HG03135 (cell line): ENCODE measurements at regions not wholly inside any gene's neighbourhood (a gene's known extent, or its start where the extent isn't known, plus 50 kb on each side); places are given as distances from the start of the nearest gene placed in this dataset.

ENCODE experiments used
- ATAC-seq: cut with Tn5 transposase; IDR thresholded peaks from one replicate; pipeline ENCODE4 v1.9.1; 2021; ENCODE audit warnings: mild to moderate bottlenecking, moderate library complexity; ENCODE audit not compliant: unreplicated experiment

- no peak for ATAC-seq
These were observed 716.7 kb upstream of the TMEM132C start for GRCh38 chr12:127550271-127550670.

DNA sequence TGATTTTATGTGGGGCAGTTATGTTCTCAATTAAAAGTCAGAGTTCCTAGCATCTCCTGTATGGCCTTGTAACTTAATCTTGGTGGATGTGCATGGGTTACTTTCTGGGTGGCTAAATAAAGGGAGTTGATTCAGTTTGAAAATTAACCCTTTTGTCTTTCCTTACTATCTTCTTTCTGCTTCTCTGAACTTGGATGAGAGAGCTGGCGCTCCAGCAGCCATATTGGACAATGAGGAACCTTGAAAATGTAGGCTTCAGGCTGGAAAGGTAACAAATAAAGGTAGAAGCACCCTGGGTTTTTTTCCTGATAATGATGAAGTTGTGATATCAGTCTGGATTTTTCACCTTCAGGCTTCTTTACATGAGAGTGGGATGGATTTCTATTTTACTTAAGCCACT, 714.1 kb upstream of the TMEM132C start:
- ATAC-seq, result no peak

DNA sequence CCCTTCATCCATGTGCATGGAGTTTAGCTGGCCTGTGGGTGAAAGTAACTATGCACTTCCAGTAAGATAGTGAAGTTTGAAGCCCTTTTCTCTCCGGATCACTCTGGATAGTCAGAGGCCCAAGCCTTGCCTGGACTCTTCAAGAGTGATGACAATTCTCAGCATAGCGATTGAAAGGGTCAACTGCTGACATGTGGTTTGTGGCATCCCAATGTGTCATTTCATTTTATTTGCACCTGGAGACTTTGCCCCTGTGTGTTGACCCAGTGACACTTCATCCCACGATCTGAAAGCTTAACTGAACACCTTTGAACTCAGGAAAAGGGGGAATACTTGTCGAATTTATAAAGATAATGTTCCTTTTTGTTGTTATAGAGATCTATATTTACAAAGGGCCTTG, 711.9 kb upstream of the TMEM132C start:
- no peak for ATAC-seq

DNA sequence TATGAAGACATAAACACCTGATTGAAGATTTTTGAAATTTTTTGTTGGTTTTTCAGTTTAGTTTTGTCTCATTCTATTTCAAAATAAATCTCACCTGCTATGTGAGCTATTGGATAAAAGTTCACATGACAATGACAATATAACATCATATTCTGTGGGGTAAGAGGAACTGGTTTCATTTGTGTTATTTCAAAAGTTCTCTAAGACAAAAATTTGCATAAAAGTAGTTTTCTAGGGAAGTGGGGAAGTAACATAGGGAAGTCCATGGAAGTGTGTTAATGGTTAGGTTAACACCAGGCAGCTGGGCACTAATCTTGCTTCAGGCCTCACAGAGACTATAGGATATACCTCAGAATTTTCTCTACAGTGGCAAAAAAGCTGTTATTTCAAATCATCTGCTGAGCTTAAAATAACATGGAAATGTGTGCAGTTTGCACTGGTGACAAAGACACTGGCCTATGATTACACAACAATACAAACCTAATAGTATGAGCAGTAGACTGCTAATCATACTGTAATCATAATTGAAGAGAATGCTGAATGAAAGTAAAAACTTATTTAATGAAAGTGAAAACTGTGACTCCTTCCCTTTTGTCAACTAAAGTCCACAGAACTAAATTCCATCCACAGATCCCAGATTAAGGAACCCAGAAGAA, 710.6 kb upstream of the TMEM132C start:
- ATAC-seq, result no peak

DNA sequence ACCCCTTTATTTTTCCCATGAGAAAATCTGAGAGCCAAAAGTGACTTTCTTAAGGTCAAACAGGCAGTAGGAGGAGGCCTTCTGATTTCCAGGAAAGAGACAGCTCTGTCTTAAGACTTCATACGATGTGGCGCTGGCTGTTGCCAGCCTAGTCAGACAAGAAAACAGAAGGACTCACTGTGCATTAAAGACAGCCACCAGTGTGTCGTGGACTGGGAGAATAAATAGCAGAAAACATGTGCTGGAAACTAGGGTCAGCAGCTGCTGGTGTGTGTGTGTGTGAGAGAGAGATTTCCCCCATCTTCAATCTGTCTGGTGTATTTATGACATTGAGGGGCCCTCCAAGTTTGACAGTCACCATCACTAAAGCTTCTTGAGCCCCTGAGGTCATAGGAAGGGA, 708.6 kb upstream of the TMEM132C start:
- no peak for ATAC-seq

- ATAC-seq, result peak; percentile 63
These were observed 707.5 kb upstream of the TMEM132C start for GRCh38 chr12:127559349-127560040.

DNA sequence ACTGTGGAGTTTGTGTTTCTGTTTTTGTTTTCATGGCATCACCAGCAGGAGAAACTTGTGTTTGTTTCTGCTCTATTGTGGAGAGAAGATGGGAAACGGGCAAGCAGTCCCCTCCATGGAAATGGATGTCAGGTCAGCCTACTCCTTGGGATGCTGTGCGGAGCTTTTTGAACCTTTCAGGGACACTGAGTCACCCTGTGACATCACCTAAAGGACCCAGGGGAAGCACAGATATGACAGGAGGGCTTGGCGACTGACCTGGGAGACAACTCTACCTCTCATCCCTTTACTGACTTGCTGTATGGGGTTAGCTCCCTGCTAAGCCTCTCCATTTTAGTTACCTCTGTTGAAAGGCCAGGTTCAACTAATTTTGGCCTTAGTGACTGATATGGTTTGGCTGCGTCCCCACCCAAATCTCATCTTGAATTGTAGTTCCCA, 706.9 kb upstream of the TMEM132C start:
- ATAC-seq, result no peak

GRCh38 chr12:127562816-127563215, 704.2 kb upstream of the TMEM132C start:
- ATAC-seq, result no peak

DNA sequence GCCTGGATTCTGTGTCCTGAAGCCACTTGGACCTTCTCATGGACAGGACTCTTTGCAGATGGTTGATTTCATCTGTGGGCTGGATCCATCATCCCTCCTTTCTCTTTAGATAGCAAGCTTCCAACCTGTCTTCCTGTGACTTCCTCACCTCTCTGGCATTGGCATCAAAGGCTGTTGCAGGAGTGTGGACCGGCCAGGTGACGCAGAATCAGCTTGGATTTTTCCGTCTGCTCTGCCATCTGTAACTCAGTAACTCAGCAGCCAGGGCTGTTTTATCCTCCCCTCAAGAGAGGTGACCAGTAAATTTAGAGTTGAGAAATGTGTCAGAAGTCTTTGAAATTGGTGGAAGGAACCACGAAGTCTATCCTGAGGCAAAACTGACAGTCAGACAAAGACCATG, 701.7 kb upstream of the TMEM132C start:
- ATAC-seq, result no peak

GRCh38 chr12:127567531-127567930, 699.4 kb upstream of the TMEM132C start:
- ATAC-seq, result no peak

DNA sequence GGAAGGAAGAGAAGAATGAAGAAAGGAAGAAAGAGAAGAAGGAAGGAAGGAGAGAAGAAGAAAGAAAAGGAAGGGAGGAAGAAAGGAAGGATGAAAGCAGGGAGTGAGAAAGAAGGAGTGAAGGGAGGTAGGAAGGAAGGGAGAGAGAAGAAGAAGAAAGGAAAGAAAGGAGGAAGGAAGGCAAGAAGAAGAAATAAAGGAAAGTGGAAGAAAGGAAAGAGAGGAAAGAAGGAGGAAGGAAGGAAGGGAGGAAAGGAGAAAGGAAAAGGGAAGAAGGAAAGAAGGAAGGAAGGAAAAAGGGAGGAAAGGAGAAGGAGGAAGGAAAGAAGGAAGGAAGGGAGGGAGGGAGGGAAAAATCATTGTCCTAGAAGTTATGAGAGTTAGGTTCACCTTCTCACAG, 696.6 kb upstream of the TMEM132C start:
- ATAC-seq, result no peak

DNA sequence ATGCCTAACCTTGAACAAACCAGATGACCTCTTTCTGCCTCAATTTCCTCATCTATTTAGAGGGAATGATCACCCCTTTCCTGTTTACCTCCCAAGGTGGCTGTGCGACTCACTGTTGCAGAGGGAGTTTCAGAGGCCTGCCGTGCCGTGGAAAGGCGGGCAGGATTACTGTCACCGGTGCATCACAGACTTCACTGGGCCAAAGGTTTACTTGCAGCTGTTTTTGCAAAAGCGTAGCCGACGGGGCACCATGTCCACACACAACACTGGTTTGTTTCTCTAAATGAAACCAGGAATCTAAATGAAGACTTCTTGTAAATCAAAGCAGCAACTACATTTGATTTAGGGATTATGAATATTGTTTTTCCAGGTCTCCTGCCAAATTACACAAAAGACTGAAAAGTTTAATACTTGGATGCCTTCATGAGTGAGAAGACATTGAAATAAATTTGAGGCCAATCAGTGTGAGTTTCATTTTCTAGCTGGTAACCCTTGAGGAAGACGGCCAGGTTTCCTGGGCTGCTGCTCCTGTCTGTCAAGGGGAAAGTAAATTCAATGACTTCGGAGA, 696.1 kb upstream of the TMEM132C start:
- no peak for ATAC-seq

DNA sequence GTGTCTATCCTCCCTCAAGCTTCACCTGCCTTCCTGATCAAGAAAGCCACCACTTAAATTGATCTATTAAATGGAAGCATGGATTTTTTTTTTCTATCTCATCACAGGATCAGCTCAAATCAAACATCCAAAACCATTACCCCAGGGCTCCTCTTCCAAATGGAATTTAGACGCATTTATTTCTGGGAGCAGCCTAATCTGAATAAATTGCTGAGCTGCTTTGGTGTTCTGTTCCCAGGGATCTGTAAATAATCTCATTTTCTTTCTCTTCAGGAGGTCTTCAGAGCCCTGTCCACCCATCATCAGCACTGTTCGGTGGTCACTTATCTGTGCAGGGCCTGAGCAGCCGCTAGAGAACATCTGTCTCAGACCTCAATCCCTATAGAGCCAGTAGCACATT, 695.4 kb upstream of the TMEM132C start:
- ATAC-seq, result no peak

DNA sequence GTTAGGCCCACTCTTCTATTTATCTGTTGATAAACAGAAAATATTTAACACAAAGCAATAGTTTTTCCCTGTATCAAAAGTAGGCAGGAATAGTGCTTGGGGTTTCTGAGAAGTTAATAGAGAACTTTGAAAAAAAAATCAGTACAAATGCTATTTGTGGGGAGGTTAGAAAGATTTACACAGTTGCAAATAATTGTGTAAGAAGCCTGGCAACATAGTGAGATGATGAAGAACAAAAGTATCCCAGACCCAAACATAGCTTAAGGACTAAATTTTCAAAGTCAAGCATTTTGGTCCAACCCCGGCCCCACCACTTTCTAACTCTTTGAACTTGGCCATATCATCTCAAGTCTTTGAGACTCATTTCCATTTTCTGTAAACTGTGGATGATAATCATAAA, 687.5 kb upstream of the TMEM132C start:
- ATAC-seq, result no peak

DNA sequence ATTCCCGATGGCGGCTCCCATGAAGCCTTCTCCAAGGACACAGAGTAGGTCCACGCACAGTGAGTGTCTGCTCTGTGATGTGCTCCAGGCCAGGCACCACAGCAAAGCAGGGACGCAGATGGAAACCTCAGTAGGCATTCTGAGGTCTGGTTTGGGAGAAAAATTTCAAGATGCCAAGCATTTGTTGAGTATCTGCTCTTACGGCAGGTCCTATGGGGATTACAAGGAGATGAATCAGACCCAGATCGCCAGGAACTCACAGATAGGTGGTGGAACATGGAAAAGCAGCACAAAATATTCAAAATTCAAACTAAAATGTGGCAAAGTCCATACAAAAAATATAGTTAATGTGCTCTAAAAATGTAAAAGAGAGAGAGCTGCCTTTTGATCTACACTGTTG, 684.9 kb upstream of the TMEM132C start:
- ATAC-seq, result no peak

DNA sequence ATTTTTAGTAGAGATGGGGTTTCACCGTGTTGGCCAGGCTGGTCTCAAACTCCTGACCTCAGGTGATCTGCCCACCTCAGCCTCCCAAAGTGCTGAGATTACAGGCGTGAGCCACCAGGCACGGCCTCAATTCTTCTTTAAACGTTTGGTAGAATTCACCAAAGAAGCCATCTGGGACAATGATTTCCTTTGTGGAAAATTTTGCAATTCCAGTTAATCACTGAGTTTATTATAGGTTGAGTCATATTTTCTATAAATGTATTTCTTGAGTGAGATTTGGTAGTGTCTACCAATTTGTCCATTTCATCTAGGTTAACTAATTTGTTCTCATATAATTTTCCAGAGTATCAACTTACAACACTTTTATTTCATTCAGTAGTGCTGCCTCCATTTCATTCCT, 683.9 kb upstream of the TMEM132C start:
- no peak for ATAC-seq

DNA sequence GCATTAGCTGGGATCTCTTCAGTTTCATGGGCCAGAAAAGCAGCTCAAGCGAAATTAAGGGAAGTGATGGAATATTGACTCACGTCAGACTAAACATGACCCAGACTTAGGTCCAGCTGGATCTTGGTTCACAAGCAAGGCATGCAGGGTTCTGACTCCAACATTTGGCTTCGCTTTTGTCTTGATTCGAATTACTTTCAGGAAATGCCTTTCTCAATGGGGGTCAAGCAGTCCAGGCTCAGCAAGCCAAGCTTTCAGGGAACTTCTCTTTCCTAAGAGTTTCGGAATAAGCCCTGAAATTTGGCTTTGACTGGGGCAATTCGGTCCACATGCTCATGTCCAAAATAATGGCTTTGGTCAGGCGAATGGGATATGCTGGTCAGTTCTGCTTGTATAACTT, 678.7 kb upstream of the TMEM132C start:
- ATAC-seq, result no peak

DNA sequence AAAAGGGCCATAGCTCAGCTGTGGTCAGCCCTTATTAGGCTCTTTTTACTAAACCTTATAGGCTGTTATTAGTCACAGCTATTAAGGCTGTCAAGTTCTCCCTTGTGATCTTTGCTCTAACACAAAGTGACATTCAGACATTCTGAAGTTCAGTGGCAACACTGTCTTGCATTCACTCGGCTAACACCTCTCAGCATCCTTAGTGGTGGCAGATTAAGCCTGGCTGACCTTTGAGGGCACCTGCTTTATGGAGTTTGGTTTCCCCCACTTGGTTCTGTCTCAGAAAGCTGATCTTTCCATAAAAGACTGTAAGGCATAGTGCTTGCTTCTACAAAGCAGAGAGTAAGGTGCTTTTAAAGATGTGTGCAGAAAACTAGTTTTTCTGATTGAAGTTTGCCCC, 677.4 kb upstream of the TMEM132C start:
- no peak for ATAC-seq

GRCh38 chr12:127590868-127591267, 676.1 kb upstream of the TMEM132C start:
- ATAC-seq, result no peak

GRCh38 chr12:127592245-127592644, 674.7 kb upstream of the TMEM132C start:
- ATAC-seq, result no peak

GRCh38 chr12:127594351-127594970, 672.5 kb upstream of the TMEM132C start:
- ATAC-seq, result no peak

GRCh38 chr12:127595506-127595905, 671.5 kb upstream of the TMEM132C start:
- no peak for ATAC-seq
